ENCODE measurements at regions not wholly inside any gene's neighbourhood (a gene's known extent, or its start where the extent isn't known, plus 50 kb on each side); places are given as distances from the start of the nearest gene placed in this dataset.

- DNase-seq (ENCODE audit: low read depth), result no peak
Measured at GRCh38 chr10:43790147-43790546, 141.5 kb upstream of the ZNF32 start.

DNA sequence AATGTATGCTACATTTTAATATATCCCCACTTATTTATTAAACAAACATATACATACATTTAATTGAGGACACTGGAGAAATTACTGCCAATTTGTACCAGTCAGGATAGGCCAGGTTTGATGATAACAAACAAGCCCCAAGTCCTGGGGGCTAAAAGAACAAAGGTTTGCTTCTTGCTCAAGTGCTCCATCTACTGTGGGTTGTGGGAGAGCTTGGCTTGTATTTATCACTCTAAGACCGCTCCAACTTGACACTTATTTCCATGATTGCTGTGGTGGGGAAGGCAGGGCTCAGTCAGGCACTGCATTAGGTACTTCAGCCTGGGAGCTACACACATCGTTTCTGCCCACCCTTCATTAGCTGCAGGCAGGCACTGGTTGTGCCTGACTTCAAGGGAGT, 136.6 kb upstream of the ZNF32 start:
- no peak for DNase-seq (ENCODE audit: low read depth)

DNA sequence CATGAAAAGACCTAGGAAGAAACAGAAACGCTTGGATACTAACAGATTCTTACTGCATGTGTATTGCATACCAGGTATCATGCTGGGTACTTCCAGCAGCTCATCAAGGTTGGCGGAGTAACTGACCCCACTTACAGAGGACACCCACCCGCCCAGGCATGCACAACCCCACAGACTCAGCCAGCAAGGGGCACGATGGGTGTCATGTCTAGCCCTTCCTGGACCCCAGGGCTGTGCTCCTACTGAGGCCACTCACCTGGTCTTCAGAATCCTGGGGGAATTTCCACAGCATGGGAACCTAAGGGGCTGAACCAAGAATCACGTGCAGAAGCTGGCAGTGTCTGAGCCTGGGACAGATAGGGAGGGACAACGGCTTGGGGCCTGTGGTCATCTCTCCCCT, 134.1 kb upstream of the ZNF32 start:
- DNase-seq (ENCODE audit: low read depth), result no peak

DNA sequence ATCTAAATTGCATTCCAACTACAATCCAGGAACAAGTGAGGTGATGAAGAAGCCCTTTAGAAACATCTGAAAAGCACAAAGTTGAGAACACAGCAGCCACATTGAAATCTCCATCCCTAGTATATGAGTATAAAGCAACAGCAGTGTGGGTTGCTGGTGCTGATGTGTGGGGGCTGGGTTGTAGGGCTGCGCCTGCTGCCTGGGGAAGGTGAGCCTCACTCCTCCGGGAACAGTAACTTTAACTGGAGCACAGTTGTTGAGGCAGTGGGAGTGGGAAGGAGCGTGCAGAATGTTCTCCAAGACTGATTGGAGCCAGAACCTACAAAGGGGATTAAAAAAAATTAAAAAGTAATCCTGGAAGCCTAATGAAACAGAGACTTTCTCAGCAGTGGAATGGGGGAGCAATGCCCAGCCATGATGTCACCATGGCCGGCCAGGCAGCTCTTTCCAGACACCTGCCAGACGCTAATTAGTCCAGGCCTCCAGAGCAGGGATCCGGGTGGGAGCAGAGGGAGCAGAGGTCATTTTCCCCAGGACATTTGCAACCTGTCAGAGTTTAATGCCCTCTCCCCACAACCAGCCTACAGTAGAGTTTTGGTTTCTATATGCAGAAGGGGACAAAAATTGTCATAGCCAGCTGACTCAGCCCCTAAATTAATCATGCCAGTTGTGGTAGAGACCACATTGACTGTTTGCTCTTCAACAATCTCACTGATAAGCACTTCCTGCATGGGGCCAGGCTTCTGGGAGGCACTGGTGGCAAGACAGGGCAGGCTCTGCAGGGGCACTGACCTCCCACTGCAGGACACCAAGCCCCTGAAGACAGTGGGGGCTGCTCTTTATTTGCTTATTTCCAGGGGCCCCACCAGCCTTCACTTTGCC, 133.0 kb upstream of the ZNF32 start:
- DNase-seq (ENCODE audit: low read depth), result no peak

DNA sequence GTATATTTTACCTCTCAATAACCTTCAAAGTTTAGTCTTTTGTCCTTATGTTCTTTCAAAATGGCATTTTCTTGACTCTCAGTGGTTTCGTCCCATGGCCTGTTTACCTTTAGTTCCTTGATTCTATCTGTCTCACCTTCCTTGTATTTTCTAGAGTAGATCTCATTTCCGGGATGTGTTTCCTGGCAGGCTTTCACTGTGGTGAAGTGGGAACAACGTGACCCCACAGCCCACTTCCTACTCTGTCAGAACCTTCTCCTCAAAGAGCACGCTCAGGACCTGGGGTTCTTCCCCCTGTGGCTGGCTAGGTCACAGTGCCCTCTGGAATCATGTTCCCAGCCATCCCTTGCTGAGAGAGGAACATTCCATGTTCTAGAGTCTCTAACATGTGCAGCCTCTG, 129.9 kb upstream of the ZNF32 start:
- DNase-seq (ENCODE audit: low read depth), result no peak

DNA sequence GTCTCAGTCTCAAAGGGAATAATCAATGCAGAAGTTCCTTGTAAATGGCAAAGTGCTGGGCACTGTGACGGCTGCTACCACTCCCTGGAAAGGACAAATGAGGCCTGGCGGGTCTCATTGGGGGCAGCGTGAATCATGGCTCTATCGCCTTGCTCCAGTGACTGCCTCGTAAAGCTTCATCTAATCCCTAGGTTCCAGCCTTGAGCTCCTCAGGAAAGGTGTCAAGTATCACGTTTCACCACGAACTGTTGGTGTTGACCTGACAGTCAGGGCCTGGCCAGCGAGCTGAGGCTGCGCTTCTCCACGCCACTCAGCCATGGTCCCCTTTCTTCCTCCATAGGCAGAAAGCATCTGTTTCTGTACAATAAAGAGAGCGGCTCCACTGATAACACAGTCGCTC, 126.7 kb upstream of the ZNF32 start:
- DNase-seq (ENCODE audit: low read depth), result no peak

DNA sequence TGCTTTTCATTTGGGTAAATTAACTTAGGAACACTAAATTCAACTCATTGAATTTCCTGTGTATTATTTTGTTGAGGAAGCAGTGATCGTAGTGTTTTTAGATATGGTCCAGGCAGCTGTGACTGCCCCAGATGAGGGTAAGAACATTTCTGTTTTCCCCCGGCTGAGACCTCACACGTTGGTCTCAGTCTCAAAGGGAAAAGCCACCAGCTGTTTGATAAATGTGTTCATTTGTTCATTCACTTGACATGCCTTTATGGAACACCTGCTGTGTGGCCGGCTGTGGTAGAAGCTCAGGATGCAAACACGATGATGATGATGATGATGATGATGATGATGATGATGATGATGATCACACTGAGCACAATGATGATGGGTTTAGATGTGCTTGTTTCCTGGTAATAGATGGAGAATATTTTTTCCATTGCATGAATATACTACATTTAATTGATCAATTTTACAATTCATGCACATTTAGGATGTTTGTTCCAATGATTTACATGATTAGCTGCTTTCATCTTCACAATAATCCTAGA, 125.6 kb upstream of the ZNF32 start:
- no peak for DNase-seq (ENCODE audit: low read depth)

DNA sequence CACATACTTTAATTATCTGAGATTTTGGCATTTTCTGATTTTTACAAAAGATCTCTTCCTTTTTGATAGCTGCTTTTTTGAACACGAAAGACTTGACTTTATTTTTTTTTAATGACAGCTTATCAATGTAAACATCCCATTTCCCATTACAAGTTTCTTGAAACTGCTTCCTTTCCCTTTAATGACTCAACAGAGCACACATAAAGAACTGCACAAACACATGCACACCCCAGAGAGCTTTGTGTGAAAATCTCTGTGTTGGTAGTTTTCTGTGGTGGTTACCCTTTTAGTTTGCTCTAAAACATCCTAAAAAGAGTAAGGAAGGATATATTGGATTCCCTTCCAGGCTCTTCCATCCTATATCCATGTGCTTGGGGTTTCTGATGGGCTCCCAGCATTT, 125.1 kb upstream of the ZNF32 start:
- no peak for DNase-seq (ENCODE audit: low read depth)

DNA sequence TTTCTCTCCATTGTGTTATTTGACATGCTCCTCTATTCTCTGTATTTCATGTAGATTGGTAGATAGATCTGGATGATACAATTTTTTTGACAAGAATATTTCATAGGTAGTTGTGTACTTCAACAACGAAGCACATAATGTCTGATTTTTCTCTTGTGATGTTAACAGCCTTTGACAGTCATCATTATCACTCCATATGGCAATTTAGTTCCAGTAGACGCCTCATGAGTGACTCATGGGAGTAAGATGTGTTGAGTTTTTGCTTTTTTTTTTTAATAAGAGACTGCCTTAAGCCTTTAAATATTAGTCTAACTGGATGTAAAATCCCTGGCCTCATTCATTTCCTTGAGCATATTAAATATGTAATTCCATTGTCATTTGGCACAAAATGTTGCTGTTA, 123.5 kb upstream of the ZNF32 start:
- no peak for DNase-seq (ENCODE audit: low read depth)

DNA sequence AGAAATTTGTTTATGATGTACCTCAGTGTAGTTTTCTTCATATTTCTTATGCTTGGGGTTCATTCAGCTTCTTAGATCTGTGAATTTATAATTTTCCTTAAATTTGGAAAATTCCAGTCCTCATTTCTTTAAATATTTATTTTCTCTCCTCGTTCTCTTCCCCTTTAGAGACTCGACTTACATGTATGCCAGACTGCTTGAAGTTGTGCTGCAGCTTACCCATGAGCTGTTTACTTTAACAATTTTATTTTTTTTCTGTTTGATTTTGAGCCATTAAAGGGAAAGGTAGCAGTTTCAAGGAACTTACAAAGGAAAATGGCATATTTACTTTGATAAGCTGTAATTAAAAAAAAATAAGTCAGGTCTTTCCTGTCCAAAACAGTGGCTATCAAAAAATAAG, 123.0 kb upstream of the ZNF32 start:
- DNase-seq (ENCODE audit: low read depth), result no peak

DNA sequence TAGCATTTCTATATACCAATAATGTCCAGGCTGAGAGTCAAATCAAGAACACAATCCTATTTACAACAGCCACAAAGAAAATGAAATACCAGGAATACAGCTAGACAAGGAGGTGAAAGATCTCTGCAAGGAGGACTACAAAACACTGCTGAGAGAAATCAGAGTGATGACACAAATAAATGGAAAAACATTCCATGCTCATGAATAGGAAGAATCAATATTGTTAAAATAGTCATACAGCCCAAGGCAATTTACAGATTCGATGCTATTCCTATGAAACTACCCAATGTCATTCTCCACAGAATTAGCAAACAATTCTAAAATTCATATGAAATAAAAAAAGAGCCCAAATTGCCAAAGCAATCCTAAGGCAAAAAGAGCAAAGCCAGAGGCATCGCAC, 116.8 kb upstream of the ZNF32 start:
- no peak for DNase-seq (ENCODE audit: low read depth)

- no peak for DNase-seq (ENCODE audit: low read depth)
Measured at GRCh38 chr10:43763846-43764245, 115.2 kb upstream of the ZNF32 start.

- DNase-seq (ENCODE audit: low read depth), result no peak
Measured at GRCh38 chr10:43760514-43760913, 111.8 kb upstream of the ZNF32 start.

DNA sequence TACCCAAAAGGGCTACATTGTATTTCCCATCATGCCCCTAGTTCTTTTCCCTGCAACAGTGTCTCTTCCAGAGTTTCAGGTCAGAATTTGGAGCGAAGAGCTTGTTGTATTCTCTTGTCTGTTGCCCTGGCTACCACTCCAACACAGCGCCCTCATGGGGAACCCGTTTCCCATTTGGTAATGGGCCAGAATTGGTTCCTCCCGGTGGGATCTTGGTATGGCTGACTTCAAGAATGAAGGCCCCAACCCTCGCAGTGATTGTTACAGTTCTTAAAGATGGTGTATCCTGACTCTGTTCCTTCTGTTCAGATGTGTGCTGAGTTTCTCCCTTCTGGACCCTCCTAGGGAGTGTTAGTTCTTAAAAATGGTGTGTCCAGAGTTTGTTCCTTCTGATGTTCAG, 110.5 kb upstream of the ZNF32 start:
- no peak for DNase-seq (ENCODE audit: low read depth)

DNA sequence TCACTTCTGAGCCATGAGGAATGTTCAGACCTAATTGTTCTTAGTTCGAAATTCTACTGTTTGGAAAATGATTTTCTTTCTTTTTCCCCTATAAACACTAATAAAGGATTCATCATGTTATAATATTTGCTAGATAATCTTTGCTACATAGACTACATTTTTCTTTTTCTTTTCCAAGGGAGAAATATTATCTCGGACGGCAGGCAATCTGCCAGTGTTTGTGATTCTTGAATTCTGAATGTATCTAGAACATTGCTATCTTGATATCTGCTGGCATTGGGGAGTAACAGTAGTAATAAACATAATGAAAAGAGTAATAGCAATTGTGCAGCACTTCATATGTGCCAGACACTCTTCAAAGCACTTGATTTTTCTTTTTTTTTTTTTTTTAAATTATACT, 107.7 kb upstream of the ZNF32 start:
- DNase-seq (ENCODE audit: low read depth), result no peak

DNA sequence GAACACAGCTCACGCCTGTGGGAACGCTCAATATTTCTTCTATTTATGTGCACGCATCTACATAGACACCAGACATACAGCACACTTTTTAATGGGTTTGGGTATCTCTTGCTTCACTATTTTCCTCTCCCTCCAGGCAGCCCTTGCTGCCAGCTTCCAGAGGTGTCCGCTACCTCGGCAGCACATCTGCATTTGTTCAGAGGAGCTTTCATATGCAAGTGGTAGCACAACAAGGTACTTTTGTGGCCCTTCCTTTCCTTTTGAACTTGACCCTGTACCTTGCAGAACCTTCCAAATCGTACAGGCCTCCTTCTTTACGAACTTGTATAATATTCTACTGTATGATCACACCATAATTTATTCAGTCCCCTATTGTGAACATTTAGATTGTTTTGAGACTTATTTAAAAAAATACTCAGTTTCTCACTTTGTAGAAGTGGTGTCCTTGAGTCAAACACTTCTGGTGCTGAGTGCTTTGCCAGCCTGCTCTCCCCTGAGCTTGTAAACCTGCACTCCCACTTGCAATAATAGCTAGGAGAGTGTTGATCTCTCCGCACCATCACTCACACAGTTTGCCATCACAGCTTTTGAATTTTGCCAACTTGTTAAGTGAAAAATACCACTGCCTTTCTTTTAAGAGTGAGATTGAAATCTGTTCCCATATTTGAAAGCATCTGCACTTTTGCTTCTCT, 106.0 kb upstream of the ZNF32 start:
- no peak for DNase-seq (ENCODE audit: low read depth)

- DNase-seq (ENCODE audit: low read depth), result no peak
Measured at GRCh38 chr10:43753397-43754061, 104.8 kb upstream of the ZNF32 start.

GRCh38 chr10:43752682-43753081, 104.0 kb upstream of the ZNF32 start:
- no peak for DNase-seq (ENCODE audit: low read depth)

GRCh38 chr10:43751646-43752045, 103.0 kb upstream of the ZNF32 start:
- no peak for DNase-seq (ENCODE audit: low read depth)

DNA sequence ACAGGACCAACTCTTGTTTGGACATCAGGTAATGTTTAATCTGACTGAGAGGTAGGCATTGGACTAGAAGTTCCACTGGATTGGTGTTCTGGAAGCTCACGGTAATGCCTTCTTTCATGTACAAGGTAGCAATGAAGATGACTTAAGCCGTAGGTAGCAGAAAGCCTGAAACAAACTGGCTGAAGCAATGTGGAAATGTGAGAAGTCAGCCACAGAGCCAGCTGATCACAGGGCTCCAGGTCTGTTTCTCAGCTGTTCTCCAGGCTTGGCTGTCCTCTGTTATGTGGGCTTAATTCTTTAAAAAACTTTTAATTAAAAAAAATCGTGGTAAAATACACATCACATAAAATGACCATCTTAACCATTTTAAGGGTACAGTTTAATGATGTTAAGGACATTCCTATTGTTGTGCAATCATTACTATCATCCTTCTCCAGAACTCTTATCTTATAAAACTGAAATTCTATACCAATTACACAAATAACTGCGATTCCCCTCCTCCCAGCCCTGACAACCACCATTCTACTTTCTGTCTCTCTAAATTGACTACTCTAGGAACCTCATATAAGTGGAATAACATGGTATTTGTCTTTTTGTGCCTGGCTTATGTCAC, 101.4 kb upstream of the ZNF32 start:
- no peak for DNase-seq (ENCODE audit: low read depth)

GRCh38 chr10:43749145-43749576, 100.5 kb upstream of the ZNF32 start:
- no peak for DNase-seq (ENCODE audit: low read depth)

DNA sequence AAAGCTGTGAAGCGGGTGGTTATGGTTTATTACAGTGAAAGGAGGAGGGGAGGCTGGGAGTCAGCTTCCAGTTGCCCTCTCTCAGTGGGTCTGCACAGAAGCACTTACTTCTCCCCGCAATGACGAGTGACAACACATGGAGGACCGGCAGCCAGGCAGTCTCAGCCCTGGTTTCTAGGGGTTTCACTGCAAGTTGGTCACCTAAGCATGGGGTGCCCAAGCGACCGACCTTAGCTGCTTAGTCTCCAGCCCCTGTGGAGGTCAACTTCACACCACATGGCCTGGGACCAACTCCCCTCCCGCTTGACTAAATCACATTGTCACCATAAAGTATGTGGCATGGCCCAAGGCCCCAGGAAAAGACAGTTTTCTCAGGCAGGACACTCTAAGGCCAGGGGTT, 99.9 kb upstream of the ZNF32 start:
- no peak for DNase-seq (ENCODE audit: low read depth)
